ENCODE measurements at regions not wholly inside any gene's neighbourhood (a gene's known extent, or its start where the extent isn't known, plus 50 kb on each side); places are given as distances from the start of the nearest gene placed in this dataset.

- no peak overlapping the region for H3K4me3 ChIP-seq (ENCODE audit: low read length)
- DNase-seq (ENCODE audit: low read depth), result no peak
- no peak for TF ChIP-seq CTCF (conservative IDR thresholded peaks at IDR 0.05; ENCODE audit: low read depth, low read length)
These were observed 281.5 kb upstream of the DPPA4 start for GRCh38 chr3:109618766-109619378.

GRCh38 chr3:109631897-109632296 is 294.6 kb upstream of the DPPA4 start:
- no peak overlapping the region for H3K4me3 ChIP-seq (ENCODE audit: low read length)
- DNase-seq (ENCODE audit: low read depth), result no peak
- TF ChIP-seq CTCF (conservative IDR thresholded peaks at IDR 0.05; ENCODE audit: low read depth, low read length), result no peak

GRCh38 chr3:109640146-109640652 is 302.9 kb upstream of the DPPA4 start:
- no peak for TF ChIP-seq CTCF (conservative IDR thresholded peaks at IDR 0.05; ENCODE audit: low read depth, low read length)
- peak; percentile 39 for DNase-seq (ENCODE audit: low read depth)
- H3K4me3 ChIP-seq (ENCODE audit: low read length), result no peak overlapping the region

GRCh38 chr3:109642025-109642424 is 304.7 kb upstream of the DPPA4 start:
- no peak overlapping the region for H3K4me3 ChIP-seq (ENCODE audit: low read length)
- no peak for DNase-seq (ENCODE audit: low read depth)
- no peak for TF ChIP-seq CTCF (conservative IDR thresholded peaks at IDR 0.05; ENCODE audit: low read depth, low read length)

- peak; percentile 9 for DNase-seq (ENCODE audit: low read depth)
- no peak overlapping the region for H3K4me3 ChIP-seq (ENCODE audit: low read length)
- no peak for TF ChIP-seq CTCF (conservative IDR thresholded peaks at IDR 0.05; ENCODE audit: low read depth, low read length)
These were observed 306.2 kb upstream of the DPPA4 start for GRCh38 chr3:109643590-109643989.

GRCh38 chr3:109644332-109644731 is 307.0 kb upstream of the DPPA4 start:
- TF ChIP-seq CTCF (conservative IDR thresholded peaks at IDR 0.05; ENCODE audit: low read depth, low read length), result no peak
- DNase-seq (ENCODE audit: low read depth), result no peak
- H3K4me3 ChIP-seq (ENCODE audit: low read length), result no peak overlapping the region

- H3K4me3 ChIP-seq (ENCODE audit: low read length), result no peak overlapping the region
- DNase-seq (ENCODE audit: low read depth), result no peak
- no peak for TF ChIP-seq CTCF (conservative IDR thresholded peaks at IDR 0.05; ENCODE audit: low read depth, low read length)
These were observed 307.4 kb upstream of the DPPA4 start for GRCh38 chr3:109644746-109645145.
